MV-4-11 (cell line): ENCODE measurements at regions not wholly inside any gene's neighbourhood (a gene's known extent, or its start where the extent isn't known, plus 50 kb on each side); places are given as distances from the start of the nearest gene placed in this dataset.

Source experiments
- DNase-seq: peaks from one replicate; lab custom pipeline; 2025; lab: John Stamatoyannopoulos, UW

- DNase-seq = no peak
Observed at GRCh38 chr3:70558956-70559355, 246.5 kb upstream of the MDFIC2 start.

GRCh38 chr3:70557976-70558375 is 245.5 kb upstream of the MDFIC2 start:
- no peak for DNase-seq

GRCh38 chr3:70556056-70556455 is 243.6 kb upstream of the MDFIC2 start:
- no peak for DNase-seq

- DNase-seq = no peak
Observed at GRCh38 chr3:70554170-70554569, 241.7 kb upstream of the MDFIC2 start.

- peak; percentile 28 for DNase-seq
Observed at GRCh38 chr3:70550723-70551319, 238.4 kb upstream of the MDFIC2 start.

- no peak for DNase-seq
Observed at GRCh38 chr3:70546679-70547078, 234.2 kb upstream of the MDFIC2 start.

- DNase-seq = no peak
Observed at GRCh38 chr3:70543493-70543892, 231.1 kb upstream of the MDFIC2 start.

- no peak for DNase-seq
Observed at GRCh38 chr3:70539908-70540307, 227.5 kb upstream of the MDFIC2 start.

- no peak for DNase-seq
Observed at GRCh38 chr3:70532806-70533205, 220.4 kb upstream of the MDFIC2 start.

GRCh38 chr3:70531838-70532489 is 219.5 kb upstream of the MDFIC2 start:
- DNase-seq = no peak

GRCh38 chr3:70531063-70531657 is 218.7 kb upstream of the MDFIC2 start:
- DNase-seq = no peak

GRCh38 chr3:70530626-70531025 is 218.2 kb upstream of the MDFIC2 start:
- no peak for DNase-seq

GRCh38 chr3:70527026-70527425 is 214.6 kb upstream of the MDFIC2 start:
- DNase-seq = no peak

GRCh38 chr3:70519913-70520659 is 207.6 kb upstream of the MDFIC2 start:
- no peak for DNase-seq

GRCh38 chr3:70519026-70519425 is 206.6 kb upstream of the MDFIC2 start:
- DNase-seq = no peak

- DNase-seq = no peak
Observed at GRCh38 chr3:70518356-70518755, 205.9 kb upstream of the MDFIC2 start.

- no peak for DNase-seq
Observed at GRCh38 chr3:70517124-70517890, 204.9 kb upstream of the MDFIC2 start.

GRCh38 chr3:70516076-70516475 is 203.6 kb upstream of the MDFIC2 start:
- no peak for DNase-seq

GRCh38 chr3:70507486-70507885 is 195.0 kb upstream of the MDFIC2 start:
- no peak for DNase-seq

- DNase-seq = no peak
Observed at GRCh38 chr3:70506775-70507174, 194.3 kb upstream of the MDFIC2 start.

- no peak for DNase-seq
Observed at GRCh38 chr3:70501561-70501960, 189.1 kb upstream of the MDFIC2 start.

- DNase-seq = no peak
Observed at GRCh38 chr3:70488816-70489215, 176.4 kb upstream of the MDFIC2 start.
